22Rv1 (cell line): ENCODE measurements at regions not wholly inside any gene's neighbourhood (a gene's known extent, or its start where the extent isn't known, plus 50 kb on each side); places are given as distances from the start of the nearest gene placed in this dataset.

ENCODE experiments used
- CTCF ChIP-seq: fragments of 450-650 bp; IDR thresholded peaks from 2 replicates; pipeline ENCODE4 v1.5.1; 2017; ENCODE audit warnings: mild to moderate bottlenecking
- ZFX ChIP-seq: fragments of 450-650 bp; IDR thresholded peaks from 2 replicates; pipeline ENCODE4 v1.6.1; 2017; ENCODE audit warnings: antibody characterized with exemption, borderline replicate concordance

GRCh38 chr4:179328627-179329026 is 1886.4 kb upstream of the AGA start:
- TF ChIP-seq CTCF, result no peak
- TF ChIP-seq ZFX, result no peak
